CD14-positive monocyte (primary cell): ENCODE measurements at regions not wholly inside any gene's neighbourhood (a gene's known extent, or its start where the extent isn't known, plus 50 kb on each side); places are given as distances from the start of the nearest gene placed in this dataset.

ENCODE experiments used
- DNase-seq, 3 donors: peaks; one replicate each; pipeline ENCODE4 v3.0.0-alpha.2; 2011 to 2022
- H2AFZ ChIP-seq: 2 replicates; pipeline ENCODE4 v1.6.0; 2012; ENCODE audit warnings: mild to moderate bottlenecking, low read depth, low read length, inconsistent platforms; ENCODE audit not compliant: insufficient read depth, poor library complexity, severe bottlenecking
- H3K27ac ChIP-seq, 2 donors: 1 replicate in 1 of 2; 2 replicates in 1 of 2; pipeline ENCODE4 v1.5.1; 2012 to 2013; ENCODE audit warnings: low read length in 2 of 2, control low read depth in 1 of 2, inconsistent platforms in 1 of 2, low read depth in 1 of 2, mild to moderate bottlenecking in 1 of 2
- H3K27me3 ChIP-seq, 2 donors: one replicate each; pipeline versions ENCODE4 v1.6.0 to v1.6.1; 2011 to 2013; ENCODE audit warnings: low read length in 2 of 2; ENCODE audit not compliant: control insufficient read depth in 2 of 2, insufficient read depth in 2 of 2
- H3K36me3 ChIP-seq, 2 donors: replicated peaks in 1 of 2; 1 replicate in 1 of 2; 2 replicates in 1 of 2; pipeline versions ENCODE4 v1.5.1 to v1.6.1; 2012 to 2013; ENCODE audit warnings: low read length in 2 of 2, control low read depth in 1 of 2, inconsistent platforms in 1 of 2, mild to moderate bottlenecking in 1 of 2; ENCODE audit not compliant: insufficient read depth in 2 of 2, control insufficient read depth in 1 of 2
- H3K4me1 ChIP-seq, 2 donors: 1 replicate in 1 of 2; 2 replicates in 1 of 2; pipeline versions ENCODE4 v1.5.1 to v1.6.1; 2012 to 2013; ENCODE audit warnings: low read length in 2 of 2, control low read depth in 1 of 2, inconsistent platforms in 1 of 2, mild to moderate bottlenecking in 1 of 2, moderate library complexity in 1 of 2; ENCODE audit not compliant: insufficient read depth in 2 of 2, control insufficient read depth in 1 of 2
- H3K4me2 ChIP-seq: replicated peaks from 2 replicates; pipeline ENCODE3; 2012; ENCODE audit warnings: low read length, moderate library complexity, mild to moderate bottlenecking; ENCODE audit not compliant: poor library complexity, severe bottlenecking; ENCODE audit errors: extremely low read depth
- H3K4me3 ChIP-seq, 3 experiments: fragments of 200-600 bp in 1 of 3; sonication (generic) in 1 of 3; replicated peaks in 1 of 3; 1 replicate in 2 of 3; 2 replicates in 1 of 3; pipeline ENCODE4 v1.5.1; 2011 to 2013; ENCODE audit warnings: low read length in 3 of 3, mild to moderate bottlenecking in 3 of 3, control low read depth in 2 of 3, low read depth in 2 of 3, inconsistent platforms in 1 of 3, moderate library complexity in 1 of 3
- H3K79me2 ChIP-seq: 2 replicates; pipeline ENCODE4 v1.6.0; 2012; ENCODE audit warnings: mild to moderate bottlenecking, control low read depth, inconsistent platforms, low read length, moderate library complexity; ENCODE audit not compliant: insufficient read depth
- H3K9ac ChIP-seq: 2 replicates; pipeline ENCODE4 v1.6.0; 2017; ENCODE audit warnings: low read length, mild to moderate bottlenecking; ENCODE audit not compliant: insufficient read depth, poor library complexity, severe bottlenecking
- H3K9me3 ChIP-seq, 2 donors: replicated peaks in 1 of 2; 1 replicate in 1 of 2; 2 replicates in 1 of 2; pipeline versions ENCODE4 v1.5.1 to v1.6.1; 2012 to 2013; ENCODE audit warnings: low read length in 2 of 2, control low read depth in 1 of 2; ENCODE audit not compliant: control insufficient read depth in 1 of 2, insufficient read depth in 1 of 2
- H4K20me1 ChIP-seq: 2 replicates; pipeline ENCODE4 v1.6.0; 2012; ENCODE audit warnings: mild to moderate bottlenecking, low read length, control low read depth, moderate library complexity; ENCODE audit not compliant: insufficient read depth
- H3K27ac Mint-ChIP-seq, 7 donors: one replicate each; pipeline ENCODE4 v1.8.0; 2020; ENCODE audit warnings: mild to moderate bottlenecking in 7 of 7, mixed read lengths in 7 of 7, moderate library complexity in 6 of 7, inconsistent platforms in 2 of 7
- H3K27me3 Mint-ChIP-seq, 3 donors: one replicate each; pipeline ENCODE4 v1.8.0; 2021 to 2022; ENCODE audit warnings: low read depth in 3 of 3, mild to moderate bottlenecking in 3 of 3, mixed read lengths in 3 of 3, moderate library complexity in 3 of 3, inconsistent platforms in 1 of 3
- H3K36me3 Mint-ChIP-seq, 2 donors: one replicate each; pipeline ENCODE4 v1.8.0; 2020; ENCODE audit warnings: mixed read lengths in 2 of 2, inconsistent platforms in 1 of 2, mild to moderate bottlenecking in 1 of 2
- H3K4me1 Mint-ChIP-seq: one replicate; pipeline ENCODE4 v1.8.0; 2020; ENCODE audit warnings: mild to moderate bottlenecking, mixed read lengths
- H3K4me3 Mint-ChIP-seq, 2 donors: one replicate each; pipeline ENCODE4 v1.8.0; 2020; ENCODE audit warnings: mild to moderate bottlenecking in 2 of 2, mixed read lengths in 2 of 2, moderate library complexity in 1 of 2
- H3K9me3 Mint-ChIP-seq, 7 donors: one replicate each; pipeline ENCODE4 v1.8.0; 2020 to 2022; ENCODE audit warnings: mixed read lengths in 7 of 7, mild to moderate bottlenecking in 6 of 7, moderate library complexity in 6 of 7, inconsistent platforms in 2 of 7
- WGBS: methylation state at CpG from one replicate; pipeline ENCODE4 v1.1.5; 2013; ENCODE audit warnings: missing lambda C conversion rate; ENCODE audit not compliant: insufficient coverage; 5-methylcytosine and 5-hydroxymethylcytosine counted together
- intact Hi-C, 2 donors: fragments of 100-400 bp; cut with micrococcal nuclease; formaldehyde crosslinking; loops; one replicate each; pipeline versions ENCODE4 v1.15.0 to v1.15.1; 2023
- TF ChIP-seq, protein P1 (sequence below): fragments of 200-600 bp; IDR thresholded peaks from one replicate; pipeline ENCODE4 v1.8.0; 2022; ENCODE audit warnings: antibody characterized with exemption, mild to moderate bottlenecking

DNA sequence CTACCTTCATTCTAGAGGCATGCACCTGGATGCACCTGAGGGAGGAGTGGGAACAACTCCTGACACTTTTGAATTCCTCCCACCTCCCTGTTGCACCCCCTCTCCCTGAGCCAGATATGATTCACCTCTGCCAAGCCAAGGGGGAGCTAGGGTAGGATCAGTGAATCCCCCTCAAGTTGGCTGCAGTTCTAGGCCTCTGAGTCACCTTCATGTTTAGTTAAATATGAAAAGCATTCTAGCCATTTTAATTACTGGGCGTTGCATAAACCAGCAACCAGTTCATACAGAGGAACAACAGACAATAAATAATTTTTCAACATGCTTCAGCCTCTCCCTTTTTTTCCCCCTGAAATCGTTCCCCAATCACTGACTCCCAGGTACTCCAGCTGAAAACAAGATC is 1440.2 kb downstream of the ADGRL3 start:
- H3K9ac ChIP-seq = no peak overlapping the region
- H3K4me1 Mint-ChIP-seq = no peaks in the 10 kb centered on the region
- H3K36me3 Mint-ChIP-seq = no peaks in the 10 kb centered on the region
- H4K20me1 ChIP-seq = no peaks in the 10 kb centered on the region
- no peak for DNase-seq
- H3K27me3 Mint-ChIP-seq = no peaks in the 10 kb centered on the region
- no peaks in the 10 kb centered on the region for H3K79me2 ChIP-seq
- no peak overlapping the region for H2AFZ ChIP-seq
- no peaks in the 10 kb centered on the region for H3K27me3 ChIP-seq
- no peak overlapping the region for H3K27ac ChIP-seq
- no peak overlapping the region for H3K27ac Mint-ChIP-seq
- no peak overlapping the region for H3K4me2 ChIP-seq
- no peaks in the 10 kb centered on the region for H3K4me1 ChIP-seq
- no peaks in the 10 kb centered on the region for H3K9me3 Mint-ChIP-seq
- intact Hi-C loops = no loop called here
- H3K4me3 ChIP-seq = no peak overlapping the region
- no peaks in the 10 kb centered on the region for H3K36me3 ChIP-seq
- 80% methylated on average over 1 of the region's 2 CpGs for WGBS
- H3K4me3 Mint-ChIP-seq = no peak overlapping the region
- TF ChIP-seq, protein P1, sequence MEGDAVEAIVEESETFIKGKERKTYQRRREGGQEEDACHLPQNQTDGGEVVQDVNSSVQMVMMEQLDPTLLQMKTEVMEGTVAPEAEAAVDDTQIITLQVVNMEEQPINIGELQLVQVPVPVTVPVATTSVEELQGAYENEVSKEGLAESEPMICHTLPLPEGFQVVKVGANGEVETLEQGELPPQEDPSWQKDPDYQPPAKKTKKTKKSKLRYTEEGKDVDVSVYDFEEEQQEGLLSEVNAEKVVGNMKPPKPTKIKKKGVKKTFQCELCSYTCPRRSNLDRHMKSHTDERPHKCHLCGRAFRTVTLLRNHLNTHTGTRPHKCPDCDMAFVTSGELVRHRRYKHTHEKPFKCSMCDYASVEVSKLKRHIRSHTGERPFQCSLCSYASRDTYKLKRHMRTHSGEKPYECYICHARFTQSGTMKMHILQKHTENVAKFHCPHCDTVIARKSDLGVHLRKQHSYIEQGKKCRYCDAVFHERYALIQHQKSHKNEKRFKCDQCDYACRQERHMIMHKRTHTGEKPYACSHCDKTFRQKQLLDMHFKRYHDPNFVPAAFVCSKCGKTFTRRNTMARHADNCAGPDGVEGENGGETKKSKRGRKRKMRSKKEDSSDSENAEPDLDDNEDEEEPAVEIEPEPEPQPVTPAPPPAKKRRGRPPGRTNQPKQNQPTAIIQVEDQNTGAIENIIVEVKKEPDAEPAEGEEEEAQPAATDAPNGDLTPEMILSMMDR = no peak
- no peaks in the 10 kb centered on the region for H3K9me3 ChIP-seq

DNA sequence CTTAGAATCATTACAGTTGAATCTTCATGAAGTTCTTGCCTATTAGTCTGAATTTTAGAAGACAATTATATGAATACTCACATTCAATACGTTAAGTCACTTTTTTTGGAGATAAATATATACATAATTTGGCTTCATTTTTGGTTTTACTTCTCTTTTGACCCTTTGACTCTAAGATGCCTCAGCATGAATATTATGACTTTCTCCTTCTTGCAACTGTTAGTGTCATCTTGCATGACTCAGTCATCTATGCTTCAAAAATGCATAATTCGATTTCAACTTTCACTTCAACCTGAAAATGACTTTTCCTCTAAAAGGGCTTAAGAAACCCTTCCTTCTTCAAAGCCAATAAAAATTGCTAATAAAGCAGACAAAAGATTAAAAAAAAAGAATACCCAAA is 1427.5 kb downstream of the ADGRL3 start:
- H3K27ac ChIP-seq = no peak overlapping the region
- no peaks in the 10 kb centered on the region for H3K36me3 Mint-ChIP-seq
- DNase-seq = peak in 1 of 3 donors; percentile 37
- no peaks in the 10 kb centered on the region for H3K9me3 ChIP-seq
- TF ChIP-seq, protein P1 = no peak
- no peaks in the 10 kb centered on the region for H3K36me3 ChIP-seq
- no CpG with 5 or more reads among the region's 2 CpGs for WGBS
- no peaks in the 10 kb centered on the region for H4K20me1 ChIP-seq
- H3K9ac ChIP-seq = no peak overlapping the region
- H3K27me3 ChIP-seq = no peaks in the 10 kb centered on the region
- H3K9me3 Mint-ChIP-seq = peaks cover 0 to 3% (median 0%) of the 10 kb centered on the region in 7 donors
- no peak overlapping the region for H2AFZ ChIP-seq
- no peaks in the 10 kb centered on the region for H3K4me1 ChIP-seq
- intact Hi-C loops = no loop called here
- H3K4me3 Mint-ChIP-seq = peak overlapping the region in 1 of 2 donors; percentile 16
- H3K4me2 ChIP-seq = no peak overlapping the region
- H3K27me3 Mint-ChIP-seq = no peaks in the 10 kb centered on the region
- peak overlapping the region in 1 of 7 donors; percentile 23 for H3K27ac Mint-ChIP-seq
- H3K79me2 ChIP-seq = no peaks in the 10 kb centered on the region
- peaks cover 2% of the 10 kb centered on the region for H3K4me1 Mint-ChIP-seq
- no peak overlapping the region for H3K4me3 ChIP-seq
